ENCODE measurements at regions not wholly inside any gene's neighbourhood (a gene's known extent, or its start where the extent isn't known, plus 50 kb on each side); places are given as distances from the start of the nearest gene placed in this dataset.

DNA sequence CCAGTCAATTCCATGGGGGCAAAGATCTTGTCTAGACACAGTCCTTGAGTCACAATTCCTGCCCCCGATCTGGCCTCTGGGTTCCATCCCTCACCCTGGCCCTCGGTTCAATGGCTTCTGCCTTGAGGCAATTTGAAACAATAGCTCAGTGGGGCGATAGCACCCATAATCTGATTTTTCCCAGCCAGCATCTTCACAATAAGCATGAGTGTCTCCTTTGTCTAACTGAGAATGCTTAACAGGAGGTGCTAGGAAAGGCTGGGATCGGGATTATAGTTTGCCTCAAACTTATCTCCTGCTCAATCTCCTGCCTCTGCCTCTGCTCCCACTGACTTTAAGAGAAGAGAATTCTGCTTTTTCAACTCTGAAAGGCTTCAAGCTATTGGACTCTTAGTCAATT is 293.9 kb upstream of the PROX1 start:
- TF ChIP-seq, protein P1, sequence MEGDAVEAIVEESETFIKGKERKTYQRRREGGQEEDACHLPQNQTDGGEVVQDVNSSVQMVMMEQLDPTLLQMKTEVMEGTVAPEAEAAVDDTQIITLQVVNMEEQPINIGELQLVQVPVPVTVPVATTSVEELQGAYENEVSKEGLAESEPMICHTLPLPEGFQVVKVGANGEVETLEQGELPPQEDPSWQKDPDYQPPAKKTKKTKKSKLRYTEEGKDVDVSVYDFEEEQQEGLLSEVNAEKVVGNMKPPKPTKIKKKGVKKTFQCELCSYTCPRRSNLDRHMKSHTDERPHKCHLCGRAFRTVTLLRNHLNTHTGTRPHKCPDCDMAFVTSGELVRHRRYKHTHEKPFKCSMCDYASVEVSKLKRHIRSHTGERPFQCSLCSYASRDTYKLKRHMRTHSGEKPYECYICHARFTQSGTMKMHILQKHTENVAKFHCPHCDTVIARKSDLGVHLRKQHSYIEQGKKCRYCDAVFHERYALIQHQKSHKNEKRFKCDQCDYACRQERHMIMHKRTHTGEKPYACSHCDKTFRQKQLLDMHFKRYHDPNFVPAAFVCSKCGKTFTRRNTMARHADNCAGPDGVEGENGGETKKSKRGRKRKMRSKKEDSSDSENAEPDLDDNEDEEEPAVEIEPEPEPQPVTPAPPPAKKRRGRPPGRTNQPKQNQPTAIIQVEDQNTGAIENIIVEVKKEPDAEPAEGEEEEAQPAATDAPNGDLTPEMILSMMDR (IDR thresholded peaks at IDR 0.05): no peak
- TF ChIP-seq RAD21 (IDR thresholded peaks at IDR 0.05; ENCODE audit: low read length) (no peak), POLR2AphosphoS5 (IDR thresholded peaks at IDR 0.05; ENCODE audit: low read depth, low read length) (no peak)

Data from SK-N-SH (cell line).